GM12878 (cell line): ENCODE measurements at regions not wholly inside any gene's neighbourhood (a gene's known extent, or its start where the extent isn't known, plus 50 kb on each side); places are given as distances from the start of the nearest gene placed in this dataset.

ENCODE experiments used
- ATAC-seq: fragments of 200-7000 bp; cut with Tn5 transposase; 3 replicates; pipeline ENCODE4 v1.9.1; 2020; ENCODE audit warnings: mild to moderate bottlenecking, moderate library complexity
- BruUV-seq: library from RNA; stranded (reverse); fragments of 400-500 nt; replicated peaks from 2 replicates; lab custom pipeline; 2021; lab: Mats Ljungman, UMichigan
- CTCF ChIA-PET: fragments of 300-600 bp; sonication (Branson Sonifier 250); formaldehyde crosslinking; extraction: SDS; loops from one replicate; lab custom pipeline; 2021; ENCODE audit warnings: inconsistent platforms; lab: Yijun Ruan, JAX
- POLR2A ChIA-PET: fragments of 350-600 bp; formaldehyde crosslinking; extraction: SDS; loops from one replicate; lab custom pipeline; 2021; ENCODE audit warnings: inconsistent platforms; lab: Charles Lee
- RAD21 ChIA-PET: fragments of 300-600 bp; sonication (Branson Sonifier 250); formaldehyde crosslinking; loops from one replicate; lab custom pipeline; 2023; ENCODE audit warnings: antibody characterized with exemption; ENCODE audit not compliant: unreplicated experiment; lab: Charles Lee
- SMC1A ChIA-PET: fragments of 300-600 bp; sonication (Branson Sonifier 250); formaldehyde crosslinking; loops from one replicate; lab custom pipeline; 2023; ENCODE audit not compliant: unreplicated experiment, uncharacterized antibody; lab: Charles Lee
- DNase-seq: peaks from one replicate; pipeline ENCODE4 v3.0.0-alpha.2; 2011; ENCODE audit warnings: low read depth, low spot score
- FAIRE-seq: peaks from 3 replicates; lab custom pipeline; 2011; peaks lifted over from hg19 to GRCh38; lab: Jason Lieb, UNC
- H2AFZ ChIP-seq: 2 replicates; pipeline ENCODE4 v1.6.0; 2011; ENCODE audit warnings: low read depth, low read length, control low read depth; ENCODE audit not compliant: control insufficient read depth
- H3K27ac ChIP-seq: 2 replicates; pipeline ENCODE4 v1.5.1; 2011; ENCODE audit warnings: control low read depth; ENCODE audit not compliant: control insufficient read depth, insufficient read depth
- H3K27me3 ChIP-seq, 2 experiments: replicated peaks in 1 of 2; 2 replicates each; pipeline versions ENCODE4 v1.6.0 to v1.6.1; 2011; ENCODE audit warnings: low read length in 1 of 2; ENCODE audit not compliant: control insufficient read depth in 2 of 2, insufficient read depth in 2 of 2
- H3K36me3 ChIP-seq, 2 experiments: 2 replicates each; pipeline ENCODE4 v1.5.1; 2011; ENCODE audit warnings: low read length in 1 of 2; ENCODE audit not compliant: control insufficient read depth in 2 of 2, insufficient read depth in 2 of 2
- H3K4me1 ChIP-seq: 2 replicates; pipeline ENCODE4 v1.6.1; 2011; ENCODE audit warnings: mild to moderate bottlenecking, low read length, moderate library complexity, mixed read lengths; ENCODE audit not compliant: control insufficient read depth, insufficient read depth
- H3K4me2 ChIP-seq: 2 replicates; pipeline ENCODE4 v1.6.0; 2011; ENCODE audit warnings: control low read depth; ENCODE audit not compliant: control insufficient read depth, insufficient read depth
- H3K4me3 ChIP-seq: fragments of 200-600 bp; sonication (generic); 2 replicates; pipeline ENCODE4 v1.5.1; 2016
- H3K79me2 ChIP-seq: 2 replicates; pipeline ENCODE4 v1.6.0; 2011; ENCODE audit warnings: low read length; ENCODE audit not compliant: control insufficient read depth, insufficient read depth
- H3K9ac ChIP-seq: 2 replicates; pipeline ENCODE4 v1.8.0; 2011; ENCODE audit warnings: low read length, control low read depth, mixed read lengths; ENCODE audit not compliant: control insufficient read depth, insufficient read depth
- H3K9me3 ChIP-seq: replicated peaks from 3 replicates; pipeline ENCODE4 v1.5.1; 2011; ENCODE audit warnings: mild to moderate bottlenecking, low read length; ENCODE audit not compliant: control insufficient read depth, insufficient read depth
- H4K20me1 ChIP-seq: 2 replicates; pipeline ENCODE4 v1.6.0; 2011; ENCODE audit not compliant: control insufficient read depth, insufficient read depth
- CREM ChIP-seq: IDR thresholded peaks from 2 replicates; pipeline ENCODE4 v1.6.1; 2014; ENCODE audit warnings: antibody characterized with exemption, low read depth
- EP300 ChIP-seq, 2 experiments: fragments of 150-350 bp in 1 of 2; IDR thresholded peaks; 2 replicates each; pipeline ENCODE4 v1.6.1; 2011 to 2012; ENCODE audit warnings: low read depth in 2 of 2, low read length in 2 of 2, borderline replicate concordance in 1 of 2, improper control_type of control experiment in 1 of 2, inconsistent platforms in 1 of 2; ENCODE audit not compliant: control insufficient read depth in 1 of 2
- HDAC2 ChIP-seq: fragments of 200-600 bp; sonication (generic); IDR thresholded peaks from 2 replicates; pipeline ENCODE4 v1.6.1; 2017
- NBN ChIP-seq: fragments of 450-650 bp; IDR thresholded peaks from 2 replicates; pipeline ENCODE4 v1.6.1; 2016
- RAD21 ChIP-seq: IDR thresholded peaks from 2 replicates; pipeline ENCODE4 v1.6.1; 2011; ENCODE audit warnings: mild to moderate bottlenecking, low read depth, low read length, moderate library complexity; ENCODE audit not compliant: insufficient read depth
- STAT3 ChIP-seq: IDR thresholded peaks from 2 replicates; pipeline ENCODE4 v1.6.1; 2011; ENCODE audit warnings: low read depth, low read length, improper control_type of control experiment
- WGBS: methylation state at CpG from one replicate; pipeline ENCODE4 v1.1.6; 2016; ENCODE audit warnings: low lambda C conversion rate; ENCODE audit not compliant: insufficient replicate concordance, insufficient coverage; ENCODE audit errors: missing lambda C conversion rate; 5-methylcytosine and 5-hydroxymethylcytosine counted together
- in situ Hi-C: fragments of 300-500 bp; cut with MboI; formaldehyde crosslinking; loops from 9 replicates; pipeline ENCODE4 v1.14.3; 2018; ENCODE audit warnings: mixed read lengths
- intact Hi-C: fragments of 100-400 bp; cut with micrococcal nuclease; formaldehyde crosslinking; loops from one replicate; pipeline ENCODE4 v1.14.2; 2022; ENCODE audit not compliant: unreplicated experiment
- TF ChIP-seq, protein P1 (sequence below): fragments of 450-650 bp; IDR thresholded peaks from 2 replicates; pipeline ENCODE4 v1.6.1; 2016; ENCODE audit warnings: mild to moderate bottlenecking, moderate library complexity, borderline replicate concordance
- TF ChIP-seq, protein P2 (sequence below): IDR thresholded peaks from 2 replicates; pipeline ENCODE4 v1.6.1; 2012; ENCODE audit warnings: low read depth, low read length, improper control_type of control experiment

DNA sequence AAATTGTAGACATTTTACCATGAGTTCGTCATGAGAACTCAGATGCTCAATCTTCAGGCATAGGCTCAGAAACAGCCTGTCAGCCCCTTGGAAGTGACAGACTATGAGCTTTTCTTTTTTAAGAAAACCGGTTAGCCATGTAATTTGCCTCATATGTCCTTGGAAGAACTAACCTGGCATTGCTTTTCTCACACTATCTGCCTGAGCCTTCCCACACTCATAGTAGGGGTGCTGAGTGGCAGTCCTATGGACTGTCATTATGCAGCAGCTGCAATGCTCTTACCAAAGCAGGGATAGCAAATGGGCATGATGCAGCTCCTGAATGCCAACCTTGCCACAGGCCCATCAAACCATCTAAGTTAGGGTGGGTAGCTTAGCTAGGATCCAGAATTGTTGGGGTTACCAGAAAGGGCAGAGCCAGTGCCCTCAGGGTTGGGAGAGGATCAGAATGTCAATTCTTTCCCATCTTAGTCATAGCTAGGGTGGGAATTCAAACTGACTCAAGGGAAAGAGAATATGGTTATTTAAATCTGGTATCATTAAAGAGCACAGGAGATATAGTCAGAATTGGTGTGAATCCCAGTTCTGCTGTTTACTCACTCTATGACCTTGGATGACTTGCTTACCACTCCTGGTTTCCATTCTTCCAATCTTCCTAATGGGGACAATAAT, 230.6 kb upstream of the CPEB2 start:
- Histone ChIP-seq H3K27me3 (no peaks in the 10 kb centered on the region), H3K4me2 (no peak overlapping the region), H3K36me3 (no peaks in the 10 kb centered on the region)
- CTCF ChIA-PET, result no interaction called here
- intact Hi-C loops, result no loop called here
- TF ChIP-seq HDAC2 (no peak), NBN (no peak), EP300 (IDR thresholded peaks at IDR 0.05; ENCODE audit: borderline replicate concordance in 1 of 2, control insufficient read depth in 1 of 2, low read depth in 2 of 2, low read length in 2 of 2) (no peak), STAT3 (no peak), RAD21 (no peak), CREM (no peak)
- TF ChIP-seq, protein P1, sequence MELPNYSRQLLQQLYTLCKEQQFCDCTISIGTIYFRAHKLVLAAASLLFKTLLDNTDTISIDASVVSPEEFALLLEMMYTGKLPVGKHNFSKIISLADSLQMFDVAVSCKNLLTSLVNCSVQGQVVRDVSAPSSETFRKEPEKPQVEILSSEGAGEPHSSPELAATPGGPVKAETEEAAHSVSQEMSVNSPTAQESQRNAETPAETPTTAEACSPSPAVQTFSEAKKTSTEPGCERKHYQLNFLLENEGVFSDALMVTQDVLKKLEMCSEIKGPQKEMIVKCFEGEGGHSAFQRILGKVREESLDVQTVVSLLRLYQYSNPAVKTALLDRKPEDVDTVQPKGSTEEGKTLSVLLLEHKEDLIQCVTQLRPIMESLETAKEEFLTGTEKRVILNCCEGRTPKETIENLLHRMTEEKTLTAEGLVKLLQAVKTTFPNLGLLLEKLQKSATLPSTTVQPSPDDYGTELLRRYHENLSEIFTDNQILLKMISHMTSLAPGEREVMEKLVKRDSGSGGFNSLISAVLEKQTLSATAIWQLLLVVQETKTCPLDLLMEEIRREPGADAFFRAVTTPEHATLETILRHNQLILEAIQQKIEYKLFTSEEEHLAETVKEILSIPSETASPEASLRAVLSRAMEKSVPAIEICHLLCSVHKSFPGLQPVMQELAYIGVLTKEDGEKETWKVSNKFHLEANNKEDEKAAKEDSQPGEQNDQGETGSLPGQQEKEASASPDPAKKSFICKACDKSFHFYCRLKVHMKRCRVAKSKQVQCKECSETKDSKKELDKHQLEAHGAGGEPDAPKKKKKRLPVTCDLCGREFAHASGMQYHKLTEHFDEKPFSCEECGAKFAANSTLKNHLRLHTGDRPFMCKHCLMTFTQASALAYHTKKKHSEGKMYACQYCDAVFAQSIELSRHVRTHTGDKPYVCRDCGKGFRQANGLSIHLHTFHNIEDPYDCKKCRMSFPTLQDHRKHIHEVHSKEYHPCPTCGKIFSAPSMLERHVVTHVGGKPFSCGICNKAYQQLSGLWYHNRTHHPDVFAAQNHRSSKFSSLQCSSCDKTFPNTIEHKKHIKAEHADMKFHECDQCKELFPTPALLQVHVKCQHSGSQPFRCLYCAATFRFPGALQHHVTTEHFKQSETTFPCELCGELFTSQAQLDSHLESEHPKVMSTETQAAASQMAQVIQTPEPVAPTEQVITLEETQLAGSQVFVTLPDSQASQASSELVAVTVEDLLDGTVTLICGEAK, result no peak
- TF ChIP-seq, protein P2, sequence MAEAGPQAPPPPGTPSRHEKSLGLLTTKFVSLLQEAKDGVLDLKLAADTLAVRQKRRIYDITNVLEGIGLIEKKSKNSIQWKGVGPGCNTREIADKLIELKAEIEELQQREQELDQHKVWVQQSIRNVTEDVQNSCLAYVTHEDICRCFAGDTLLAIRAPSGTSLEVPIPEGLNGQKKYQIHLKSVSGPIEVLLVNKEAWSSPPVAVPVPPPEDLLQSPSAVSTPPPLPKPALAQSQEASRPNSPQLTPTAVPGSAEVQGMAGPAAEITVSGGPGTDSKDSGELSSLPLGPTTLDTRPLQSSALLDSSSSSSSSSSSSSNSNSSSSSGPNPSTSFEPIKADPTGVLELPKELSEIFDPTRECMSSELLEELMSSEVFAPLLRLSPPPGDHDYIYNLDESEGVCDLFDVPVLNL, result no peak
- TF ChIP-seq, all 136 proteins: peak for 0
- Histone ChIP-seq H2AFZ (no peak overlapping the region), H3K9me3 (no peaks in the 10 kb centered on the region; the same call in 2 of the 3 replicates), H3K4me1 (0 out of 2 replicates have a peak, but pooled peaks cover 3% of the 10 kb centered on the region), H3K79me2 (no peaks in the 10 kb centered on the region), H4K20me1 (no peaks in the 10 kb centered on the region), H3K27ac (no peak overlapping the region), H3K9ac (no peak overlapping the region), H3K4me3 (no peak overlapping the region)
- RAD21 ChIA-PET, result interaction anchor here (1.1 to 1.4 kb wide), 3 partner anchors 11 to 31 kb away, joined by 3 read pairs; no protein-coding TSS in a partner anchor
- in situ Hi-C loops, result no loop called here
- POLR2A ChIA-PET, result no interaction called here
- ATAC-seq, result no peak
- no TSS peak for BruUV-seq
- SMC1A ChIA-PET, result interaction anchor here (1.2 to 1.3 kb wide), 2 partner anchors 10 to 84 kb away, joined by 4 to 5 read pairs; no protein-coding TSS in a partner anchor
- FAIRE-seq, result no peak
- no peak for DNase-seq
- WGBS, result 68% methylated on average over 2 of the region's 2 CpGs
